Frontal cortex (tissue), 3 donors: ENCODE measurements at regions not wholly inside any gene's neighbourhood (a gene's known extent, or its start where the extent isn't known, plus 50 kb on each side); places are given as distances from the start of the nearest gene placed in this dataset.
"Not testable (repeated sequence)": the region's sequence is repeated elsewhere in the genome, so short reads cannot be mapped to it uniquely, and the experiment has no call there.

Experiments
- DNase-seq, 2 donors: peaks; one replicate each; pipeline ENCODE4 v3.0.0; 2012; ENCODE audit warnings: low spot score in 2 of 2
- FAIRE-seq: peaks from 2 replicates; lab custom pipeline; 2012; peaks lifted over from hg19 to GRCh38; lab: Jason Lieb, UNC
- donor health status: control.
- donor health status: control.
- donor health status: control.

GRCh38 chr1:58836408-58836807 lies 52.6 kb upstream of the JUN start:
- FAIRE-seq (no peak), DNase-seq (no peak)

DNA sequence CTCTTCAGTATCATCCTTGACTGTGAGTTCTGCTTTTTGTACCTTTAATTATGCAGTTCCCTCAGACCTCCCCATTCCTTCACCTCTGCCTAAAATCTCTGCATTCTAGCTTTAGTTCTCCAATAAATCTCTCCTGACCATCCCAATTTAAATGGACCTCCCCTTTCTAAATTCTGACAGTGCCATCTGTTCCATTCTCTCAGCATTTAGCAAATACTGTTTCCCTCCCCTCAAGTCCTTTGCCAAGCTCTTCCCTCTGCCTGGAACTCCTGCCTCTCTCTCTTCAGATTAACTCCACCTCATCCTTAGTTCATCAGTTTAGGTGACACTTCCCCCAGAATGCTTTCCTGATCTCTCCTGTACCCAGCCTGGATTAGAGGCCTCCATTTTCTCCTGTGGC lies 54.0 kb upstream of the JUN start:
- DNase-seq (no peak), FAIRE-seq (no peak)

GRCh38 chr1:58839147-58839795 lies 55.4 kb upstream of the JUN start:
- DNase-seq (no peak), FAIRE-seq (no peak)

GRCh38 chr1:58839846-58840835 lies 56.3 kb upstream of the JUN start:
- no peak for FAIRE-seq

GRCh38 chr1:58841455-58841854 lies 57.6 kb upstream of the JUN start:
- DNase-seq (no peak), FAIRE-seq (no peak)

More at GRCh38 chr1:58839846-58840835, 56.3 kb upstream of the JUN start:
- no peak for DNase-seq

GRCh38 chr1:58842941-58843340 lies 59.1 kb upstream of the JUN start:
- DNase-seq, result no peak
- FAIRE-seq, result no peak

DNA sequence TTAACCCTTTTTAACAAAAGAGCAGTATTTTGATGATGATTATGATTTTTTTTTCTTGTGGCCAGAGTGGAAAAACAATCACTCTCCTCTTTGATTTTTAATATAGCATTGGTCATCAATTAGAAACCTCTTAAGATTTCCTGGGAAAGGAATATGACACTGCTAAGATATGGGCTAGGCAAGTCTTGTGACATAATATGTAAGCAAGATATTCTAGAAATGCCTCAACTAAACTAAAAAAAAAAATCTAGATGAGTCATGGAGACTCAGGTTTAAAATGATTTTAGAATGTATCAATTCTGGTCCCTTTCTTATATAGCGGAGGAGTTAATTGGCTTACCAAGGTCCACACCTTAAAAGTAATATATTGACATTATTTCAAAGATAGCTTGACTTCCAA lies 60.3 kb upstream of the JUN start:
- DNase-seq, result no peak
- FAIRE-seq, result no peak

DNA sequence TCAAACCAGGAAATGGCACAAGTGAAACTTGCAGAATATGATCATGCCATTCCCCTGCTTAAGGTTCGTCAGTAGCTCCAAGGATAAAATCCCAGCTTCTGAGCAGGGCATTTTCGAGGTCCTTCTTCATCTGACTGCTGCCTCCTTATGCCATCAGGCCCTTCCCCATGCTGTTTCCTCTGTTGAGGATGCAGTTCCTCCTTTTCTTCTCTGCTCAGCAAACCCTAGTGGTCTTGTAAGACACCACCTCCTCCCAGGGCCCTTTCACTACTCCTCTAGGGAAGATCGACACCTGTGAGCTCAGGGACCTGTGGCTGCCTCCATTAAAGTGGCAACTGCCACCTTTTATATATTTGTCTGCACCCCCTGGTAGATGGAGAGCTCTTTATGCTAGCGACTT lies 62.1 kb upstream of the JUN start:
- no peak for DNase-seq
- FAIRE-seq, result no peak

DNA sequence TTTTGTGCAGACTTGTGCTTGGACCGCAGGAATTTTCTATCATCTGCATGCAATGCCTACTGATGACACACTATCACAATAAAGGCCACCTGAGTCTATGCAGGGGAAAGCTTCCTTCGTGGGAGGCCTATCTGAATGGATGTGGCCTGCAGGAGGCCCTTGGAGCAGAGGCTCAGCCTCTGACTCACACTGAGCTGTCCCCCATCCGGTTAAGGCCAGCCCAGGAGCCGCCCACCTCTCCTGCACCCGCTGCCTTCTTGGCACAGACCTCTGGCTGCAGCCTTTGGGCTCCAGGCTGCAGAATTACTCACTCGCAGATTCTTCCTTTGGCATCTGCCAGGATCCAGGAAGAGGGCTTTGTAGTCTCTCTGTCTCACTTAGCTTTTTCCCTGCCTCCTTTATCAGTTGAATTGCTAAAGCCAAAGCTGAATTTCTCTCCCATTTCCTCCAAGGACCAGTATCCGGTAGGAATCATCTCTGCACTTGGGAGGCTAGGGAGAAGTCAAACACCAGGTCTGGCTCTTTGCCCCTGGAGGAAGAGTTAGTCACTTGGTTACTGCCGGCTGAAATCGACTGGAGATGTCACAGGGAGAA lies 65.1 kb upstream of the JUN start:
- FAIRE-seq (no peak), DNase-seq (peak in 1 of 2 donors; percentile 28)

GRCh38 chr1:58849551-58849950 lies 65.7 kb upstream of the JUN start:
- DNase-seq (no peak), FAIRE-seq (no peak)

- no peak for DNase-seq
- no peak for FAIRE-seq
These were observed 66.8 kb upstream of the JUN start for GRCh38 chr1:58850636-58851035.

- DNase-seq (no peak), FAIRE-seq (no peak)
These were observed 69.1 kb upstream of the JUN start for GRCh38 chr1:58852731-58853485.

- DNase-seq (no peak), FAIRE-seq (no peak)
These were observed 70.7 kb upstream of the JUN start for GRCh38 chr1:58854576-58854975.

DNA sequence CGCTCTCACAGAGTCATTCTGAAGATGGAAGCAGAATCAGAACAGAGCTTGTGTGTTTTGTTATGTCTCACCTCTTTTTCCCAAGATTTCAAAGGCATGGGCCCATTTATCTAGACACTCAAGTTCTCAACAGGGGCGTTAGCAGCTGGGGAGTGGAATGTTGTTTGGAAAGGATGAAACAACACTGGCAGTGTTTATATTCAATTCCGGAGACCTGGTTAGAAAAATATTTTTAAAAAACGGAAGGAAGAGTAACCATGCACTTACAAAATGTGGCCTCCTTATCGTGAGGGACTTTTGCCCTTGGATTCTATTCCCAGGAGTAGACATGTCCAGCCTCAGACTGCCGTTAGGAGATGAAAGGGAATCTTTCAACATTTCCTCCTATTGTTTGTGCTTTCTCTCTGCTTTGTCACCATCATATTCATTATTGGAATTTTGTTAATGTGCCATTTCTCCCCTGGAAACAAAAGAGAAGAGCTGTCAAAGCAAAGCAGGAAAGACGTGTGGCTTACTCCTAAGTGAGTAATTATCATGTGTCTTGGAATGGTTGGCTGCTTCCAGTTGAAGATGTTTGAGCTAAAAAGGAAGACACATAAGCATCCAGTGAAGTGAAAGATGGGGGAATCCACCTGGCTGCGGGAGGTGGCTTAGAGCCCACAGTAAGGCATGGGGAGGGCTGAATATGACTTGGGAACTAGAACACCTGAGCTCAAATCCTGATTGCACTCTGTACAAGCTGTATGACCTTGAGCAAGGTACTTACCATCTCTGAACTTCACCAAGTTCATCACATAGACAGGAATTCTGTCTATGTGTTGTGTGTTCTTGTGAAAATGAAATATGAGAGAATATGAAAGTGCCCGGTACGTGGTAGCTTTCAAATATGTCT lies 71.7 kb upstream of the JUN start:
- DNase-seq, result no peak
- FAIRE-seq, result no peak

DNA sequence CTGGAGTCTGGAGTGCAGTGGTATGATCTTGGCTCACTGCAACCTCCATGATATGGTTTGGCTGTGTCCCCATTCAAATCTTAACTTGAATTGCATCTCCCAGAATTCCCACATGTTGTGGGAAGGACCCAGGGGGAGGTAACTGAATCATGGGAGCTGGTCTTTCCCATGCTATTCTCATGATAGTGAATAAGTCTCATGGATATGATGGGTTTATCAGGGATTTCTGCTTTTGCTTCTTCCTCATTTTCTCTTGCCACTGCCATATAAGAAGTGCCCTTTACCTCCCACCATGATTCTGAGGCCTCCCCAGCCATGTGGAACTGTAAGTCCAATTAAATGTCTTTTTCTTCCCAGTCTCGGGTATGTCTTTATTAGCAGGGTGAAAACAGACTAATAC lies 72.4 kb upstream of the JUN start:
- not testable (repeated sequence) for FAIRE-seq, DNase-seq

GRCh38 chr1:58857680-58858673 lies 74.1 kb upstream of the JUN start:
- FAIRE-seq (no peak), DNase-seq (no peak)

GRCh38 chr1:58859769-58860485 lies 76.1 kb upstream of the JUN start:
- FAIRE-seq (no peak), DNase-seq (no peak)
